HCT116 (cell line): ENCODE measurements at regions not wholly inside any gene's neighbourhood (a gene's known extent, or its start where the extent isn't known, plus 50 kb on each side); places are given as distances from the start of the nearest gene placed in this dataset.

Experiments
- ATAC-seq: fragments of 200-7000 bp; cut with Tn5 transposase; 2 replicates; pipeline ENCODE4 v1.9.1; 2020; ENCODE audit warnings: mild to moderate bottlenecking, moderate library complexity
- BruUV-seq: library from RNA; stranded (reverse); fragments of 400-500 nt; replicated peaks from 2 replicates; lab custom pipeline; 2021; lab: Mats Ljungman, UMichigan
- CTCF ChIA-PET: fragments of 300-600 bp; sonication (Branson Sonifier 250); formaldehyde crosslinking; loops from one replicate; lab custom pipeline; 2021; ENCODE audit warnings: antibody characterized with exemption; lab: Charles Lee
- POLR2A ChIA-PET: fragments of 300-600, 350-600 bp; sonication (Branson Sonifier 250); formaldehyde crosslinking; loops from one replicate; lab custom pipeline; 2021; ENCODE audit warnings: antibody characterized with exemption; lab: Charles Lee
- RAD21 ChIA-PET, 2 experiments: fragments of 300-600 bp; sonication (Branson Sonifier 250); formaldehyde crosslinking; loops; one replicate each; lab custom pipeline; 2023; ENCODE audit warnings: low total read pairs in 2 of 2; ENCODE audit not compliant: uncharacterized antibody in 2 of 2, unreplicated experiment in 2 of 2, low non-redundant PET in 1 of 2; lab: Charles Lee
- DNase-seq: peaks from one replicate; pipeline ENCODE4 v3.0.0-alpha.2; 2010; ENCODE audit warnings: low read depth, low spot score
- H2AFZ ChIP-seq: fragments of 200-600 bp; shearing (Covaris generic), sonication (generic); 2 replicates; pipeline ENCODE4 v1.6.1; 2017; ENCODE audit warnings: low read depth, mixed run types, mixed read lengths, antibody characterized with exemption, low read length; ENCODE audit not compliant: poor library complexity, severe bottlenecking
- H3K27ac ChIP-seq: 2 replicates; pipeline ENCODE4 v1.5.1; 2012; ENCODE audit warnings: low read depth, low read length
- H3K27me3 ChIP-seq: fragments of 200-600 bp; sonication (generic); 2 replicates; pipeline ENCODE4 v1.6.1; 2016; ENCODE audit warnings: mixed run types, low read length, mixed read lengths; ENCODE audit not compliant: insufficient read depth
- H3K36me3 ChIP-seq, 2 experiments: fragments of 200-500 bp in 1 of 2; fragments of 200-600 bp in 1 of 2; sonication (Bioruptor generic) in 1 of 2; sonication (generic) in 1 of 2; 2 replicates each; pipeline versions ENCODE4 v1.5.1 to v1.6.1; 2014 to 2016; ENCODE audit warnings: low read length in 2 of 2, inconsistent platforms in 1 of 2, mixed read lengths in 1 of 2, mixed run types in 1 of 2; ENCODE audit not compliant: insufficient read depth in 2 of 2, control insufficient read depth in 1 of 2
- H3K4me1 ChIP-seq, 2 experiments: fragments of 200-600 bp in 1 of 2; sonication (generic) in 1 of 2; 2 replicates each; pipeline versions ENCODE4 v1.5.1 to v1.6.1; 2012 to 2017; ENCODE audit warnings: low read length in 2 of 2, inconsistent platforms in 1 of 2, mild to moderate bottlenecking in 1 of 2, mixed read lengths in 1 of 2, mixed run types in 1 of 2, moderate library complexity in 1 of 2; ENCODE audit not compliant: insufficient read depth in 2 of 2, control insufficient read depth in 1 of 2
- H3K4me2 ChIP-seq: fragments of 200-600 bp; sonication (generic); 2 replicates; pipeline ENCODE4 v1.6.1; 2017; ENCODE audit warnings: mixed run types, low read length, mixed read lengths
- H3K4me3 ChIP-seq, 2 experiments: fragments of 200-600 bp in 1 of 2; sonication (generic) in 1 of 2; replicated peaks in 1 of 2; 2 replicates each; pipeline ENCODE4 v1.5.1; 2011 to 2016; ENCODE audit warnings: low read length in 2 of 2, control low read depth in 1 of 2, low read depth in 1 of 2, mild to moderate bottlenecking in 1 of 2, mixed read lengths in 1 of 2, mixed run types in 1 of 2
- H3K79me2 ChIP-seq: fragments of 200-600 bp; sonication (generic); 2 replicates; pipeline ENCODE4 v1.6.1; 2017; ENCODE audit warnings: mild to moderate bottlenecking, mixed run types, low read length, moderate library complexity, mixed read lengths; ENCODE audit not compliant: insufficient read depth
- H3K9ac ChIP-seq: fragments of 200-600 bp; sonication (generic); 2 replicates; pipeline ENCODE4 v1.6.1; 2016; ENCODE audit warnings: low read length, mixed read lengths
- H3K9me2 ChIP-seq: fragments of 200-600 bp; sonication (generic), shearing (Covaris generic); 2 replicates; pipeline ENCODE4 v1.6.1; 2017; ENCODE audit warnings: mixed run types, mild to moderate bottlenecking, moderate library complexity; ENCODE audit not compliant: insufficient read depth
- H3K9me3 ChIP-seq, 2 experiments: fragments of 200-500 bp in 1 of 2; fragments of 200-600 bp in 1 of 2; sonication (Bioruptor generic) in 1 of 2; sonication (generic) in 1 of 2; 2 replicates each; pipeline ENCODE4 v1.6.1; 2014 to 2017; ENCODE audit warnings: low read length in 2 of 2, mixed read lengths in 2 of 2, inconsistent platforms in 1 of 2, low read depth in 1 of 2, mild to moderate bottlenecking in 1 of 2, mixed run types in 1 of 2, moderate library complexity in 1 of 2; ENCODE audit not compliant: control insufficient read depth in 1 of 2, insufficient read depth in 1 of 2
- H4K20me1 ChIP-seq: fragments of 200-600 bp; sonication (generic), shearing (Covaris generic); 2 replicates; pipeline ENCODE4 v1.6.1; 2017; ENCODE audit warnings: mixed run types, mild to moderate bottlenecking, moderate library complexity; ENCODE audit not compliant: insufficient read depth
- CBX3 ChIP-seq: IDR thresholded peaks from 2 replicates; pipeline ENCODE4 v1.6.1; 2012; ENCODE audit warnings: low read depth
- CEBPB ChIP-seq: IDR thresholded peaks from 2 replicates; pipeline ENCODE4 v1.6.1; 2012; ENCODE audit warnings: low read depth
- EGR1 ChIP-seq: IDR thresholded peaks from 2 replicates; pipeline ENCODE4 v1.6.1; 2012; ENCODE audit warnings: low read depth
- ELF1 ChIP-seq: IDR thresholded peaks from 2 replicates; pipeline ENCODE4 v1.6.1; 2012; ENCODE audit warnings: low read depth, borderline replicate concordance
- EZH2 ChIP-seq: fragments of 200-600 bp; sonication (generic); IDR thresholded peaks from 2 replicates; pipeline ENCODE4 v1.6.1; 2017; ENCODE audit warnings: antibody characterized with exemption, mixed run types
- FOSL1 ChIP-seq: IDR thresholded peaks from 2 replicates; pipeline ENCODE4 v1.6.1; 2012; ENCODE audit warnings: low read depth
- POLR2AphosphoS5 ChIP-seq: IDR thresholded peaks from 2 replicates; pipeline ENCODE4 v1.6.1; 2011; ENCODE audit warnings: mild to moderate bottlenecking, low read depth, low read length, moderate library complexity
- REST ChIP-seq: IDR thresholded peaks from 2 replicates; pipeline ENCODE4 v1.6.1; 2012; ENCODE audit warnings: low read depth
- SP1 ChIP-seq: IDR thresholded peaks from 2 replicates; pipeline ENCODE4 v1.6.1; 2012; ENCODE audit warnings: low read depth
- SRF ChIP-seq: IDR thresholded peaks from 2 replicates; pipeline ENCODE4 v1.6.1; 2012; ENCODE audit warnings: low read depth
- YY1 ChIP-seq: IDR thresholded peaks from 2 replicates; pipeline ENCODE4 v1.6.1; 2011; ENCODE audit warnings: low read length, low read depth, moderate library complexity, mild to moderate bottlenecking; ENCODE audit not compliant: insufficient replicate concordance; ENCODE audit errors: extremely low read depth
- ZBTB33 ChIP-seq: IDR thresholded peaks from 2 replicates; pipeline ENCODE4 v1.6.1; 2011; ENCODE audit warnings: mild to moderate bottlenecking, low read length, moderate library complexity; ENCODE audit not compliant: insufficient replicate concordance; ENCODE audit errors: extremely low read depth
- ZFX ChIP-seq: fragments of 450-650 bp; IDR thresholded peaks from 2 replicates; pipeline ENCODE4 v1.6.1; 2017
- intact Hi-C: fragments of 100-400 bp; cut with micrococcal nuclease; formaldehyde crosslinking; loops from 2 replicates; pipeline ENCODE4 v1.10.0; 2022

GRCh38 chr15:69731581-69731980 lies 279.0 kb downstream of the RPLP1 start:
- BruUV-seq = no TSS peak
- TF ChIP-seq FOSL1 (no peak), CEBPB (no peak), EZH2 (no peak), ZFX (no peak), ZBTB33 (no peak), YY1 (no peak), EGR1 (no peak), SP1 (no peak), SRF (no peak), POLR2AphosphoS5 (no peak), CBX3 (no peak), ELF1 (no peak), REST (no peak)
- no peak for DNase-seq
- H3K36me3 ChIP-seq = no peaks in the 10 kb centered on the region
- H4K20me1 ChIP-seq = no peaks in the 10 kb centered on the region
- H3K79me2 ChIP-seq = no peaks in the 10 kb centered on the region
- H3K9me2 ChIP-seq = no peaks in the 10 kb centered on the region
- ChIA-PET CTCF (no interaction called here), RAD21 (no interaction called here), POLR2A (no interaction called here)
- intact Hi-C loops = loop anchor here (5.0 to 10.0 kb wide), 2 partner anchors 233 to 366 kb away; partner anchors contain the start of gene TLE3
- H3K4me1 ChIP-seq = no peaks in the 10 kb centered on the region
- ATAC-seq = no peak
- no peak overlapping the region for H3K4me3 ChIP-seq
- no peak overlapping the region for H3K27ac ChIP-seq
- no peaks in the 10 kb centered on the region for H3K9me3 ChIP-seq
- H2AFZ ChIP-seq = no peak overlapping the region
- H3K27me3 ChIP-seq = peaks cover 19% of the 10 kb centered on the region
- no peak overlapping the region for H3K9ac ChIP-seq
- H3K4me2 ChIP-seq = no peak overlapping the region
